Neural crest cell (in vitro differentiated cells): ENCODE measurements at regions not wholly inside any gene's neighbourhood (a gene's known extent, or its start where the extent isn't known, plus 50 kb on each side); places are given as distances from the start of the nearest gene placed in this dataset.

ENCODE experiments used
- DNase-seq: peaks from one replicate; pipeline ENCODE4 v3.0.0; 2021; ENCODE audit warnings: low read depth, mixed read lengths, low spot score
- H3K27ac Mint-ChIP-seq: one replicate; pipeline ENCODE4 v1.8.0; 2021; ENCODE audit warnings: mild to moderate bottlenecking, mixed read lengths; ENCODE audit not compliant: unreplicated experiment
- H3K27me3 Mint-ChIP-seq: 2 replicates; pipeline ENCODE4 v1.8.0; 2021; ENCODE audit warnings: low read depth, mild to moderate bottlenecking, mixed read lengths
- H3K36me3 Mint-ChIP-seq: 2 replicates; pipeline ENCODE4 v1.8.0; 2021; ENCODE audit warnings: low read depth, mild to moderate bottlenecking, mixed read lengths
- H3K4me1 Mint-ChIP-seq: 2 replicates; pipeline ENCODE4 v1.8.0; 2021; ENCODE audit warnings: mixed read lengths
- H3K4me3 Mint-ChIP-seq: one replicate; pipeline ENCODE4 v1.8.0; 2021; ENCODE audit warnings: mild to moderate bottlenecking, mixed read lengths
- H3K9me3 Mint-ChIP-seq: 2 replicates; pipeline ENCODE4 v1.8.0; 2021; ENCODE audit warnings: mixed read lengths
- TF ChIP-seq, protein P1 (sequence below): fragments of 200-600 bp; sonication (generic); conservative IDR thresholded peaks from 2 replicates; pipeline ENCODE4 v1.5.0; 2021; ENCODE audit warnings: antibody characterized with exemption, mild to moderate bottlenecking

DNA sequence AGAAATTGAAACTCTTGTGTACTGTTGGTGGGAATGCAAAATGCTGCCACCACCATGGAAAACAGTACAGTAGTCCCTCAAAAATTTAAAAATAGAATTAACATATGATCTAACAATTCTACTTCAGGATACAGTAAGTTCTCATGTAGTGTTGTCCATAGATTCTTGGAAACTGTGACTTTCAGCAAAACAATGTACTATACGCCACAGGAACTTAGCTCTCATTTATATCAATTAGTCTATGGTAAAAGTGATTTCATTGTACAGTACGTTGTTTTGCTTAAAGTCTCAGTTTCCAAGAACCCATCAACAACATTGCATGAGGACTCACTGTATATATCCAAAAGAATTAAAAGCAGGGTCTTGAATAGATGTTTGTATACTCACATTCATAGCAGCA lies 233.5 kb upstream of the GAS1 start:
- H3K4me1 Mint-ChIP-seq: peaks cover 14% of the 10 kb centered on the region
- TF ChIP-seq, protein P1, sequence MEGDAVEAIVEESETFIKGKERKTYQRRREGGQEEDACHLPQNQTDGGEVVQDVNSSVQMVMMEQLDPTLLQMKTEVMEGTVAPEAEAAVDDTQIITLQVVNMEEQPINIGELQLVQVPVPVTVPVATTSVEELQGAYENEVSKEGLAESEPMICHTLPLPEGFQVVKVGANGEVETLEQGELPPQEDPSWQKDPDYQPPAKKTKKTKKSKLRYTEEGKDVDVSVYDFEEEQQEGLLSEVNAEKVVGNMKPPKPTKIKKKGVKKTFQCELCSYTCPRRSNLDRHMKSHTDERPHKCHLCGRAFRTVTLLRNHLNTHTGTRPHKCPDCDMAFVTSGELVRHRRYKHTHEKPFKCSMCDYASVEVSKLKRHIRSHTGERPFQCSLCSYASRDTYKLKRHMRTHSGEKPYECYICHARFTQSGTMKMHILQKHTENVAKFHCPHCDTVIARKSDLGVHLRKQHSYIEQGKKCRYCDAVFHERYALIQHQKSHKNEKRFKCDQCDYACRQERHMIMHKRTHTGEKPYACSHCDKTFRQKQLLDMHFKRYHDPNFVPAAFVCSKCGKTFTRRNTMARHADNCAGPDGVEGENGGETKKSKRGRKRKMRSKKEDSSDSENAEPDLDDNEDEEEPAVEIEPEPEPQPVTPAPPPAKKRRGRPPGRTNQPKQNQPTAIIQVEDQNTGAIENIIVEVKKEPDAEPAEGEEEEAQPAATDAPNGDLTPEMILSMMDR: no peak

DNA sequence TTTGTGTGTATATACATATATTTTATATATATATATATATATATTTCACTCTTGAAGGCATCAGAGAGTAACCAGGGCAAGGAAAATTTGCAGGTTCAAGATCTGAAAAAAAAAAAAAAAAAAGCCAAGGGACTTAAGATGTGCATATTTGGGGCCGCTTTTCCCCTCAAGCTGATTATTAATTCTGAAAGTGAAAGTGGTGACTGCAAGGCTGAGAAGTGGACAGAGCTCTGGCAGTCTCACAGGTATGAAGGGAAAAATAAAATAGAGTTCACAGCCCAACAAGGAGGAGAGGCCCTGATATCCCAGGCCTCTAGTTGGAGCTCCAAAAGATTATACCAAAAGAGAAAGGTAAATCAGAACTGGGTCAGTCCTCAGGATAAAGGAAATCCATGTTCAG lies 234.4 kb upstream of the GAS1 start:
- H3K27ac Mint-ChIP-seq: no peak overlapping the region

More for the DNA sequence above, 233.5 kb upstream of the GAS1 start:
- Mint-ChIP-seq H3K27me3 (no peaks in the 10 kb centered on the region), H3K4me3 (no peak overlapping the region), H3K36me3 (peaks cover 3% of the 10 kb centered on the region), H3K27ac (no peak overlapping the region), H3K9me3 (peaks cover 6% of the 10 kb centered on the region)
- no peak for DNase-seq

DNA sequence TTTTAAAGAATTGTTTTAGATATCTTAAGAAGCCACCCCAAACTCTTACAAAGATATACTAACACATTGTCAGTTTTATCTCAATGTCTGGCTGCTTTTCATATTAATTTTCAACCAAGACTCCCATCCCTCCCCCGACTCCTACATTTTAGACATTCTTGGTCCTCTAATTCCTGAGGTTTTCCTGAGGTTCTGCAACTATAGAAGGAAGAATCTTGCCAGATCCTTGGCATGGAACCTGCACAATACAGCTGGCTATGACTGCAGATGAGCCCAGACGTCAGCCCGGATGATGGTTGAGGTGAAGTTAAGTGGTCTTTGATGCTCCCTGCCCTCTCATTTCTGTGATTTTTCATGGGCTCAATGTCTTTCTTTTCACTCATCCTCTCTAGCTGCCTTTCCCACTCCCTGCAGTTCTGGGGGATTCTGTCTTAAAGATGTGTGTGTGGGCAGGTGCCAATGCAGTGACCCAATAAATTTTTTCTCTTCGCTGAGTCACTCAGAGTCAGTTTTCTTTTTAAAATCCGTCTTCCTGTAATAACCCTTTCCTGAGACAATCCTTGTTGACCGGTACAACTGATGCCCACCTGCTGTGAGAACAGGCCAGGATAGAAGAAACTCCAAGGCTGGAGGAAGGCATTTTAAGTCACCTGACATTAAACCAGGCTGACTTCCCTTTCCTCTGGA lies 237.8 kb upstream of the GAS1 start:
- Mint-ChIP-seq H3K27me3 (no peaks in the 10 kb centered on the region), H3K27ac (no peak overlapping the region), H3K9me3 (peaks cover 6% of the 10 kb centered on the region), H3K4me3 (no peak overlapping the region), H3K36me3 (peaks cover 3% of the 10 kb centered on the region), H3K4me1 (peaks cover 2% of the 10 kb centered on the region)
- no peak for DNase-seq
- TF ChIP-seq, protein P1: no peak

More for the DNA sequence above, 234.4 kb upstream of the GAS1 start:
- peaks cover 14% of the 10 kb centered on the region for H3K4me1 Mint-ChIP-seq
- peaks cover 3% of the 10 kb centered on the region for H3K36me3 Mint-ChIP-seq
- peaks cover 6% of the 10 kb centered on the region for H3K9me3 Mint-ChIP-seq
- TF ChIP-seq, protein P1: no peak
- H3K4me3 Mint-ChIP-seq: no peak overlapping the region
- no peaks in the 10 kb centered on the region for H3K27me3 Mint-ChIP-seq
- DNase-seq: no peak

DNA sequence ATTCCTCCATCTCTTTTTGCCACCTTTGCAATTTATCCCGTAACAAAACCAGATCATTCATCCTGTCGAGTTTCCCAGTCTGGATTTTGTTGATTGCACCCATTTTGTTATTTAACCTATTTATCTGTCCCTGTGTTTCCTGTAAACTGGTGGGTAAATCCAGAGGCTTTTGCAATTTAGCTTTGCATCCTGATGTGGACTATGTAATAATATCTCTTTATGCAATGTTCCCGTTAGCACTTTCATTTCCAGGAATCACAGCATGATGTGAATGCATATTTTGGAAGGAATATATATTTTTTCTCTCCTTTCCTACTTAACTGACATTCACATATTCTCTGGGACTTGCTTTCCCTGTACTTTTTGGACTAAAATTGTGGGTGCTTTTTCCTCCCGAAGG lies 240.3 kb upstream of the GAS1 start:
- no peak for DNase-seq
- Mint-ChIP-seq H3K27me3 (no peaks in the 10 kb centered on the region), H3K27ac (no peak overlapping the region), H3K9me3 (peaks cover 2% of the 10 kb centered on the region), H3K36me3 (no peaks in the 10 kb centered on the region), H3K4me1 (no peaks in the 10 kb centered on the region), H3K4me3 (no peak overlapping the region)
- TF ChIP-seq, protein P1: no peak

DNA sequence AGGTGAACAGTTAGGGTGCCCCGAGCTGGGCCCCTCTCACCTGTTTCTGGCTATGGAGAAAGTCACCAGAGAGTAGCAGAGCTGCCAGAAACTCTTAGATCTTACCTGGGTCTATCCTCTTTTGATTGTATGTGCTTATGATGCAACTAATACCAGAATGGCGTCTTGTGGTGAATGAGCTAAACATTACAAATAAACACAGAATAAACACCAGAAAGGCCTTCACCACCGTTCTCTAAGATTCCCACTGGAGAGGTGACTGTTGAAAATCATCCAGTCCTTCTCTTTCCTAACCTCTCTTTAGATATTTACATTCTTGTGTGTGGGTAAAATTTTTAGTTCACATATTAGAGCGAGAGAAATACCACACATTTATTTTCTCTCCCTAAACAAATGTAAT lies 241.7 kb upstream of the GAS1 start:
- TF ChIP-seq, protein P1: no peak
- Mint-ChIP-seq H3K36me3 (no peaks in the 10 kb centered on the region), H3K4me1 (peaks cover 1% of the 10 kb centered on the region), H3K27ac (no peak overlapping the region), H3K27me3 (no peaks in the 10 kb centered on the region), H3K4me3 (no peak overlapping the region), H3K9me3 (no peaks in the 10 kb centered on the region)
- no peak for DNase-seq
